GM19467 (cell line): ENCODE measurements at regions not wholly inside any gene's neighbourhood (a gene's known extent, or its start where the extent isn't known, plus 50 kb on each side); places are given as distances from the start of the nearest gene placed in this dataset.

Source experiments
- ATAC-seq: cut with Tn5 transposase; IDR thresholded peaks from one replicate; pipeline ENCODE4 v1.9.1; 2021; ENCODE audit warnings: mild to moderate bottlenecking, moderate library complexity; ENCODE audit not compliant: unreplicated experiment

DNA sequence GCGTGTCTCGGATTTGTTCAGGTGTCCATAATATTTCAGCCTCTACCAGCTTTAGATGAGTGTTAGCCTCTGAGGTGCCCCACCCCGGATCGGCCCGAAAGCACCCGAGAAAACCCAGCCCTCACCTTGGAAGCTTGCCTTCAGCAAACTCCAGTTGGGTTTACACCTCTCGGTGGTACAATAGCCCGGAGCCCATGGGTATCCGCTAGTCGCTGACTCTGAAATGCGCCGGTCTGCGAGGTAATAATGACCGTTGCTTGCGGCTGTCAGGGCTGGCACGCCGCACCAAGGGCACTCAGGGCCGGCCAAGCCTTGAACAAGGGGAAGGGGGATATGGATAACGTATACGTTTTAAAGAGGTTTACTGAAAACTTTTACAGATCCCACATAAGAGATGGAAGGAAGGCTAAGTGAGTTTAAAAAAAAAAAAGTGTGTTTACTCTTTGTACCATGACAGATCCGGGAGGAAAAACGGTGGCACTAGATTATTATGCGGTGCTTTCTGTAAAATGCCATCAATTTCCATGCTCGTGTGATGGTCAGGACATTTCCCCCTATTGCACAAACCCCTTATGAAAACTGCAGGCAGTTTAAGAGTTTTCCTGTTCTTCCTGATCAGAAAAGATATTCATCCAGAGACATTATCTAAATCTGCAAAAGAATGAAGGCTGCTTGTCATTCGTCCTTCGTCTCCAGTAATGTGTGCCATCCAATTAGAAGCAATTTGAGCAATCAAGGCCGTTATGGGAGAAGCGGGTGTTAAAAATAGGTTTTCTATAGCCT is 124.2 kb downstream of the TMEM161B start:
- no peak for ATAC-seq

GRCh38 chr5:88143693-88144218 is 124.9 kb downstream of the TMEM161B start:
- ATAC-seq: no peak

- ATAC-seq: no peak
Measured at GRCh38 chr5:88142886-88143692, 125.6 kb downstream of the TMEM161B start.

- no peak for ATAC-seq
Measured at GRCh38 chr5:88142636-88142885, 126.1 kb downstream of the TMEM161B start.

- ATAC-seq: peak; percentile 94
Measured at GRCh38 chr5:88140856-88141752, 127.5 kb downstream of the TMEM161B start.

GRCh38 chr5:88140396-88140855 is 128.2 kb downstream of the TMEM161B start:
- ATAC-seq: no peak

- ATAC-seq: no peak
Measured at GRCh38 chr5:88130211-88130815, 138.3 kb downstream of the TMEM161B start.

DNA sequence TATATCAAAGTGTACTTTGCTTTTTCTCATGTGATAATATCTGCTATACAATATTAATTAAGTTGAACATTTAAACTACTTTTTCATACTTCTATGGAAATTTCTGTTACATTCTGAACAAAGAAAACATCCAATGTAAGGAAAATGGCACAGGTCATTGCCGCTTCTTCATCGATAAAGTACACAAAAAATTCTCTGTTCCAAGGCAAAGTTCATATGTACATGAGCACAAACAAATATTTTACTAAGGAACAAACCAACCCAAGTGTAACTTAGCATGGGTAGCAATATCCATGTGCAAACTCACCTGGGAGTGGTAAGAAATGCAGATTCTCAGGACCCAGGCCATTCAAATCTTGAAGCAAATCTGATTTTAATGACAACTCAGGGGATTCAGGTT is 139.8 kb downstream of the TMEM161B start:
- no peak for ATAC-seq

DNA sequence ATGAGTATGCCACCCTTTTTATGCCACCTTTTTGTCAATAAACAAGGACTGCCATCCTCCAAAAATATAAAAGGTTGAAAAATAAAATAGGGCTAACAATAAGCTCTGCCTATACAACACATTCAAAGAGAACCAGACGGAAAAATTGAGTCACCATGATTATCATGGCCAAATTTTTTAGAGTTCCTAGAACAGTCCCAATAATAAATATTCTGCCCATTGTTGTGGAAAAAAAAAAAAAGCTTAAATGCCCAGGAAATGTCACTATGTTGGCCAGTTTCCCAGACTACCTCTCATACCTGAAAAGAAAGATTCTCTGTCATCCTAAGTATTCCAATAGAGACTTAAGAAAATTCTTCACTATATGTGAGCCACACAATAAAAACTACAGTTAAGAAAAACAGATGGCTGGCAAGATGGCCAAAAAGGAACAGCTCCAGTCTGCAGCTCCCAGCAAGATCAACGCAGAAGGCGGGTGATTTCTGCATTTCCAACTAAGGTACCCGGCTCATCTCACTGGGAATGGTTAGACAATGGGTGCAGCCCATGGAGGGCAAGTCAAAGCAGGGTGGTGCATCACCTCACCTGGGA is 149.0 kb downstream of the TMEM161B start:
- ATAC-seq: no peak

DNA sequence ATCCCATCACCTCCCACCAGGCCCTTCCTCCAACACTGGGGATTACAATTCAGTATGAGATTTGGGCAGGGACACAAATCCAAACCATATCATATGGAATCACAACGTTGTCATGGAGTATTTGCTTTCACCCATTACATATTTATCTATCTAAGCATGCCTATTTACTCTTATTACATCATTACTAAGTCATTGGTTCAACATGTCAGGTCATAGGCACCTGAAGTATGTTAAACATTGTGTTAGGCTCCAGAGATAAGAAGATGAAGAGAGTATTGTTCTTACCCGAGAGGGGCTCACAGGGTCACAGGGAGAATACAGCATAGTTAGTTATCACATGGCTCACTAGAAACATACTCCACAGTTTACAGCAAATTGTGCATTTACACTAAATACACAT is 150.5 kb downstream of the TMEM161B start:
- ATAC-seq: no peak

- ATAC-seq: no peak
Measured at GRCh38 chr5:88117546-88117945, 151.1 kb downstream of the TMEM161B start.

- no peak for ATAC-seq
Measured at GRCh38 chr5:88116396-88116795, 152.2 kb downstream of the TMEM161B start.

DNA sequence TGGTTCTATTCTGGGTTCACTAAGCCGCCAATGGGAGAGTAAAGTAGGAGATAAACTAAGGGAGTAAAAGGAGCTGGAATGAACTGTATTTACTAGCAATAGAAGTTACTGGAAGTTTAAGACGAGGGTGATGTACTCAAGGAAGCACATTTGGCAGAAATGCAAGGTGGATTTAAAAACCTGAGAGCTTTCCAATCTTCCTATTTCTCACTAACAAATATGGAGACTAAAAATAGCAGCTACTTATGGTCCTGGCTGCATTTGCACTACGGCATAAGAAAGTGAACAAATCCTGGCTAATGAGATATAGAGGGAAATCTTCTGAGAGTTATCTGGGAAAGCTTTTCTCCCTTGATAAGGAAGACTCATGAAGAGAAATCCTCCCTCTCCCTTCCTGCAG is 153.4 kb downstream of the TMEM161B start:
- no peak for ATAC-seq

DNA sequence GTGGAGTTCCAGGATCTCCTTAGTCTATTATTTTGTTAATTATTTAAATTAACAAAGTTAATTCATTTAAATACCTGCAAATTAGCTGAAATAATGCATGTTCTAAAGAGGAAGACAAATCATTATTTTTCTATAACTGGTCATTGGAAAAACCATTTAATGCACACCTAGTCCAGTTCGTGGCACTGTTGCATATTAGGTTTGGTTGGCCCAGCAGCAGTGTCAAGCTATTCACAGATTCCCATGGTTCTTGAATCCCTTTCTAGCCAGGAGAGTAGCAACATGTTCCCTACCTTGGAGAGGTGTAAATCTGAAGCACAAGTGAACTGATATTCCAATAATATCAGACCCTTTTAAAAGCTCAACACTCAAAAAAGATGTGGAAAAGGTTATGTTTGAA is 155.2 kb downstream of the TMEM161B start:
- ATAC-seq: no peak

DNA sequence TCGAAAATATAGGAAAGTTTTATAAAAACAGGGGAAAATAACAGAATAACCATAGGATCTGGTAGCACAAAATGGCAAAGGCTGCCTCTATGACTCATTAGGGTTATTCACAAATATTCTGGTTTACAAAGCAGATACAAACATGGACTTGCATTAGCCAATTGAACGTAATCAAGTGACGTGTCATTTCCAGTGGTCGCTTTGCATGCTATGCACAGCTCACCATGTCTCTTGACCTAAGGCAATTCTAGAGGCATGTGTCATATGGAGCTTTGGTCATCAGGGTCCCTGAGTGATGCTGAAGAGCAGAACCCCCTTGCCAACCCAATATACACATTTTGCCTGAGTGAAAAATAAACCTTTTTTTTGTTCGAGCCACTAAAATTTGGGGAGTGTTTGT is 158.8 kb downstream of the TMEM161B start:
- no peak for ATAC-seq

GRCh38 chr5:88108490-88109279 is 160.0 kb downstream of the TMEM161B start:
- no peak for ATAC-seq

- ATAC-seq: no peak
Measured at GRCh38 chr5:88094906-88095496, 173.6 kb downstream of the TMEM161B start.

DNA sequence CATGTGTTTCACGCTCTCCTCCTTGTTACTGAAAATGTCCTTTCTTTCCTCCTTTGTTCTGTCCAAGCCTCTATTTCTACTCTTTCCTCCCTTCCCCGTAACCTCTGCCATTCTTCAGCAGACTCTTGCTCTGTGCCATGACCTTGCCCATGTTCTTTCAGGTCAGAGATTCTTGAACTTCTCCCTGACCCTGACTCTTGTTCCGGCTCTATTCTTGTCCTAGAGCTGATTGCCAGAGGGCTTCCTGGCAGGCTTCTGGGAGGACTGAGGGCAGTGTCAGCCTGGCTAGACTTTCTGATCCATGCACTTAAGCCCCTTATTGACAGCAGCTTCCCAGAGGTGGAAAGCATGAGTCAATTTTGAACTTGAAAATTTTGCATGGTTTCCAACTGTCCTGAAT is 174.2 kb downstream of the TMEM161B start:
- no peak for ATAC-seq

DNA sequence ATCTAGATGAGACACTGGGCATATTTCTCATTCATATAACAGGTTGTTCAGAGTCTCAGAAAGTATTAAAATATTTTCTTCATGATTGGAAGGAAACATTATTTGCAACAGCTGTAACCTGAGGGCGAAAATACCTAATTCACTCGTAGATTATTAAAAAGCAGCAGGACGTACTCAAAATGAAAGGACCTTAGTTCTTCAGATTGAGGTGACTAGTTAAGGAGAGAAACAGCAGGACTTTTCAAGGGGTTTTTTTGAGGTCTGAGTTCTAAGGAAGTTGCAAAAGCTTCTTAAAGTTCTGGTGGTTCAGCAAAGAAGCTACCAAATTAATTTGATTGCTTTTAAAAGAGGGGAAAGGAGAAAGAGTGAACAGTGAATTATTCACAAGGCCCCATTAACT is 174.9 kb downstream of the TMEM161B start:
- ATAC-seq: no peak
